ENCODE measurements at regions not wholly inside any gene's neighbourhood (a gene's known extent, or its start where the extent isn't known, plus 50 kb on each side); places are given as distances from the start of the nearest gene placed in this dataset.

- TF ChIP-seq CTCF (IDR thresholded peaks at IDR 0.05): no peak
- no peak for TF ChIP-seq POLR2AphosphoS5 (IDR thresholded peaks at IDR 0.05; ENCODE audit: insufficient read depth in 1 of 2, low read depth in 1 of 2)
Observed at GRCh38 chr6:51147756-51148155, 329.1 kb downstream of the TFAP2B start.

Measured in vagina (tissue), 2 donors.